Neuronal stem cell (in vitro differentiated cells): ENCODE measurements at regions not wholly inside any gene's neighbourhood (a gene's known extent, or its start where the extent isn't known, plus 50 kb on each side); places are given as distances from the start of the nearest gene placed in this dataset.
A peak's percentile ranks its signal among the peaks of the same experiment; 100 is the strongest.

Source experiments
- DNase-seq: peaks from one replicate; pipeline ENCODE4 v3.0.0-alpha.2; 2013; ENCODE audit warnings: low spot score
- H2AFZ ChIP-seq: one replicate; pipeline ENCODE4 v1.6.1; 2013; ENCODE audit warnings: mild to moderate bottlenecking, low read length, inconsistent platforms
- H2AK5ac ChIP-seq: 2 replicates; pipeline ENCODE4 v1.6.1; 2013; ENCODE audit warnings: low read depth, mild to moderate bottlenecking, inconsistent platforms, low read length, moderate library complexity, mixed read lengths
- H2BK120ac ChIP-seq: 2 replicates; pipeline ENCODE4 v1.6.1; 2013; ENCODE audit warnings: low read depth, mild to moderate bottlenecking, inconsistent platforms, low read length, moderate library complexity, mixed read lengths
- H2BK12ac ChIP-seq: one replicate; pipeline ENCODE4 v1.6.1; 2013; ENCODE audit warnings: low read length, inconsistent platforms
- H2BK15ac ChIP-seq: 2 replicates; pipeline ENCODE4 v1.6.1; 2013; ENCODE audit warnings: mild to moderate bottlenecking, low read length, inconsistent platforms, mixed read lengths
- H2BK5ac ChIP-seq: one replicate; pipeline ENCODE4 v1.6.1; 2013; ENCODE audit warnings: inconsistent platforms, mild to moderate bottlenecking, low read length, moderate library complexity
- H3K14ac ChIP-seq: one replicate; pipeline ENCODE4 v1.6.1; 2013; ENCODE audit warnings: low read length, inconsistent platforms
- H3K18ac ChIP-seq: 2 replicates; pipeline ENCODE4 v1.6.1; 2013; ENCODE audit warnings: low read length, inconsistent platforms
- H3K23ac ChIP-seq: 2 replicates; pipeline ENCODE4 v1.6.1; 2013; ENCODE audit warnings: low read depth, mild to moderate bottlenecking, mixed read lengths, low read length, inconsistent platforms; ENCODE audit not compliant: poor library complexity
- H3K27ac ChIP-seq: replicated peaks from 3 replicates; pipeline ENCODE4 v1.5.1; 2013; ENCODE audit warnings: low read length, inconsistent platforms
- H3K27me3 ChIP-seq, 3 experiments: 2 replicates each; pipeline ENCODE4 v1.6.1; 2013; ENCODE audit warnings: low read length in 3 of 3, mild to moderate bottlenecking in 2 of 3, inconsistent platforms in 1 of 3, low read depth in 1 of 3, mixed read lengths in 1 of 3, moderate library complexity in 1 of 3; ENCODE audit not compliant: control insufficient read depth in 3 of 3, insufficient read depth in 3 of 3
- H3K36me3 ChIP-seq, 2 donors: replicated peaks in 1 of 2; 2 replicates each; pipeline ENCODE4 v1.6.1; 2013; ENCODE audit warnings: low read length in 2 of 2; ENCODE audit not compliant: control insufficient read depth in 2 of 2, insufficient read depth in 2 of 2
- H3K4ac ChIP-seq: 2 replicates; pipeline ENCODE4 v1.6.1; 2013; ENCODE audit warnings: inconsistent platforms, mild to moderate bottlenecking, low read length, moderate library complexity
- H3K4me1 ChIP-seq, 2 donors: 1 replicate in 1 of 2; 2 replicates in 1 of 2; pipeline ENCODE4 v1.6.1; 2013; ENCODE audit warnings: low read length in 2 of 2, low read depth in 1 of 2; ENCODE audit not compliant: control insufficient read depth in 2 of 2, insufficient read depth in 1 of 2
- H3K4me2 ChIP-seq: one replicate; pipeline ENCODE4 v1.6.1; 2013; ENCODE audit warnings: mild to moderate bottlenecking, low read length, inconsistent platforms; ENCODE audit not compliant: insufficient read depth, poor library complexity, severe bottlenecking
- H3K4me3 ChIP-seq, 2 donors: 2 replicates each; pipeline ENCODE4 v1.5.1; 2013; ENCODE audit warnings: low read length in 2 of 2, mild to moderate bottlenecking in 2 of 2, inconsistent platforms in 1 of 2, moderate library complexity in 1 of 2
- H3K79me1 ChIP-seq: one replicate; pipeline ENCODE4 v1.6.1; 2013; ENCODE audit warnings: low read depth, mild to moderate bottlenecking, inconsistent platforms, low read length, moderate library complexity
- H3K9ac ChIP-seq: one replicate; pipeline ENCODE4 v1.6.1; 2013; ENCODE audit warnings: mild to moderate bottlenecking, low read depth, low read length, inconsistent platforms; ENCODE audit not compliant: poor library complexity
- H3K9me3 ChIP-seq, 2 donors: replicated peaks in 1 of 2; 2 replicates each; pipeline versions ENCODE3 to v1.6.1; 2013; ENCODE audit warnings: low read length in 2 of 2, mild to moderate bottlenecking in 2 of 2, inconsistent platforms in 1 of 2, low read depth in 1 of 2, mixed read lengths in 1 of 2, moderate library complexity in 1 of 2; ENCODE audit not compliant: control insufficient read depth in 2 of 2, insufficient read depth in 1 of 2
- H4K8ac ChIP-seq: one replicate; pipeline ENCODE4 v1.6.1; 2013; ENCODE audit warnings: low read depth, mild to moderate bottlenecking, inconsistent platforms, low read length, moderate library complexity
- H4K91ac ChIP-seq: one replicate; pipeline ENCODE4 v1.6.1; 2013; ENCODE audit warnings: low read length, low read depth, mild to moderate bottlenecking, inconsistent platforms; ENCODE audit not compliant: poor library complexity
- WGBS, 2 donors: extraction: QIAGEN DNeasy Blood & Tissue Kit; methylation state at CpG; one replicate each; pipeline ENCODE4 v1.1.7; 2013; ENCODE audit warnings: missing lambda C conversion rate in 2 of 2, mixed read lengths in 1 of 2; ENCODE audit not compliant: insufficient read length in 2 of 2, insufficient replicate concordance in 1 of 2; ENCODE audit errors: extremely low coverage in 2 of 2; 5-methylcytosine and 5-hydroxymethylcytosine counted together

- Histone ChIP-seq H3K9ac (no peak overlapping the region), H2BK12ac (no peak overlapping the region), H3K27me3 (peaks cover 0 to 2% (median 0%) of the 10 kb centered on the region in 3 experiments)
Observed at GRCh38 chr5:3185488-3185887, 410.1 kb upstream of the IRX1 start.

DNA sequence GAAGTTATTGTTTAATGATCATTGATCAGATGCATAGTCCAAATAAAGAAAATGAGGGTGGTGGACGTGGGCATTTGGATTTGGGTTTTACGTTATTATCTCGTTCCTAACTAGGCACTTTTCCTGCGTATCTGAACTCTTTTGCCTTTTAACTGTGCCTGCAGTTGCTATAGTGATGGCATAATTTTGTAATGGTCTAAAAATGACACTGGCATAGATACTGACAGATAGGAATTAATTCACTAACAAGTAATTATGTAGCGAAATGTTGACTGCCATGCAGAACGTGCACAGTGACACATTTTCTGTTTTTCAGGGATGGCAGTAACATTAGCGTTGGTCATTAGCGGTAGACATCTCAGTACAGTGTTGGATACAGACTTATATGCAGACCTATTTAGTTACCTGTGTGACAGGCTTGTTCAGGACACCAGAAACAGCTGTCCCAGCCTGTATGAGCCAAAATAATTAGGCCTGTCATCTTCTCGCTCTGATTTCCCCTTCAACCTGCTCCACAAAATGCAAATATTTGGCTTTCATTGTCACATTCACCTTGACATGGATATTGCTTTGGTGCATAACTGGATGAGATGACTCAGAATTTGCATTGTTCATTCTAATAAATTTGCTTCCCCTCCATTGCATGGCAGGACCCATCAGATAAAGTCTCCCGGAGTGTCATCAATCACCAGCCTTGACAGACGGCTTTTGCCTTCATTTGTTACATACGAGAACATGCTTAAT lies 413.3 kb upstream of the IRX1 start:
- Histone ChIP-seq H3K4me1 (peaks cover 5 to 14% of the 10 kb centered on the region in 2 donors), H3K9ac (no peak overlapping the region), H3K23ac (no peak overlapping the region), H3K9me3 (no peaks in the 10 kb centered on the region), H3K14ac (no peak overlapping the region), H3K79me1 (no peaks in the 10 kb centered on the region), H2BK15ac (no peak overlapping the region), H2AFZ (no peak overlapping the region), H3K18ac (no peak overlapping the region), H3K27me3 (peaks cover 0 to 2% (median 0%) of the 10 kb centered on the region in 3 experiments), H3K27ac (no peak overlapping the region), H4K91ac (no peak overlapping the region), H2BK12ac (no peak overlapping the region), H2BK5ac (no peak overlapping the region), H4K8ac (no peak overlapping the region), H2BK120ac (no peak overlapping the region), H3K4me3 (no peak overlapping the region), H3K4me2 (no peak overlapping the region), H2AK5ac (no peak overlapping the region), H3K36me3 (no peaks in the 10 kb centered on the region), H3K4ac (no peak overlapping the region)
- DNase-seq = no peak
- WGBS, 2 donors = no CpG with 5 or more reads among the region's 12 CpGs

More at GRCh38 chr5:3185488-3185887, 410.1 kb upstream of the IRX1 start:
- H3K18ac ChIP-seq = peak overlapping the region; percentile 2
- H3K36me3 ChIP-seq = no peaks in the 10 kb centered on the region
- no peaks in the 10 kb centered on the region for H3K9me3 ChIP-seq
- no peak overlapping the region for H2BK120ac ChIP-seq
- no peak overlapping the region for H3K4me2 ChIP-seq
- no peak overlapping the region for H2AK5ac ChIP-seq
- peaks cover 5 to 14% of the 10 kb centered on the region in 2 donors for H3K4me1 ChIP-seq
- H4K91ac ChIP-seq = no peak overlapping the region
- no peak overlapping the region for H3K23ac ChIP-seq
- H3K4me3 ChIP-seq = no peak overlapping the region
- H2AFZ ChIP-seq = peak overlapping the region; percentile 69
- H2BK5ac ChIP-seq = no peak overlapping the region
- no peak overlapping the region for H3K14ac ChIP-seq
- no peak overlapping the region for H2BK15ac ChIP-seq
- no peak overlapping the region for H3K4ac ChIP-seq
- H3K27ac ChIP-seq = no peak overlapping the region
- DNase-seq = no peak
- no CpG with 5 or more reads among the region's 12 CpGs for WGBS, 2 donors
- H3K79me1 ChIP-seq = no peaks in the 10 kb centered on the region
- H4K8ac ChIP-seq = no peak overlapping the region

DNA sequence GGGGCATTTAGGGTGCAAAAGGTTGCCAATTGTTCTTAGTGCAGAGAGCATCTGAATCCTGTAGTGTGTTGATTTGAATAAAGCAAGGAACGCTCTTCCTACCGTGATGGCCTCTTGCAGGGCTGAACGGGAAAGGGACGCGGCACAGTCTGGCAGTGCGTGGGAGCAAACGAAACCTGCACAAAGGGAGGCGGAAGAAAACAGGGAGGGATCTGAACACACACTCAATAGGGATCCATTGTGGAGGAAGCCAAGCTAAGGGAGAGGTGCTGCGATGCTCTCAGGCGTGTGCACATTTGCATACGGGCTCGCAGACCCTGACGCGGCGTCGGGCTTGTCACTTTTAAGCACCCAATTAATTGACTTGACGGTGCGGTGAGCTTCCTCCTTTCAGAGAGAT lies 414.0 kb upstream of the IRX1 start:
- Histone ChIP-seq H4K91ac (no peak overlapping the region), H3K4me2 (peak overlapping the region; percentile 29), H2BK12ac (no peak overlapping the region), H3K9me3 (no peaks in the 10 kb centered on the region), H3K79me1 (no peaks in the 10 kb centered on the region), H2BK15ac (no peak overlapping the region), H3K27me3 (peaks cover 0 to 2% (median 0%) of the 10 kb centered on the region in 3 experiments), H3K27ac (no peak overlapping the region), H3K4ac (no peak overlapping the region), H3K14ac (no peak overlapping the region), H3K18ac (peak overlapping the region; percentile 67), H3K4me1 (peaks cover 4 to 14% of the 10 kb centered on the region in 2 donors), H3K9ac (no peak overlapping the region), H2BK120ac (no peak overlapping the region), H2AK5ac (no peak overlapping the region), H3K4me3 (peak overlapping the region in 1 of 2 donors; percentile 3), H3K23ac (no peak overlapping the region), H3K36me3 (no peaks in the 10 kb centered on the region), H4K8ac (no peak overlapping the region), H2BK5ac (no peak overlapping the region), H2AFZ (peak overlapping the region; percentile 74)
- DNase-seq = no peak
- no CpG with 5 or more reads among the region's 18 CpGs for WGBS, 2 donors

- Histone ChIP-seq H3K4me2 (no peak overlapping the region), H2AK5ac (no peak overlapping the region), H3K36me3 (no peaks in the 10 kb centered on the region), H3K18ac (no peak overlapping the region), H3K27ac (no peak overlapping the region), H2BK15ac (no peak overlapping the region), H3K4me3 (no peak overlapping the region), H3K4me1 (peaks cover 4 to 14% of the 10 kb centered on the region in 2 donors), H4K8ac (no peak overlapping the region), H3K79me1 (no peaks in the 10 kb centered on the region), H3K9ac (no peak overlapping the region), H3K27me3 (peaks cover 0 to 2% (median 0%) of the 10 kb centered on the region in 3 experiments), H2BK5ac (no peak overlapping the region), H3K9me3 (no peaks in the 10 kb centered on the region), H3K23ac (no peak overlapping the region), H2BK120ac (no peak overlapping the region), H3K4ac (no peak overlapping the region), H2BK12ac (no peak overlapping the region), H3K14ac (no peak overlapping the region), H4K91ac (no peak overlapping the region), H2AFZ (no peak overlapping the region)
- no CpG with 5 or more reads among the region's 20 CpGs for WGBS, 2 donors
- DNase-seq = no peak
Observed at GRCh38 chr5:3180636-3181035, 415.0 kb upstream of the IRX1 start.
